HFFc6 (cell line): ENCODE measurements at regions not wholly inside any gene's neighbourhood (a gene's known extent, or its start where the extent isn't known, plus 50 kb on each side); places are given as distances from the start of the nearest gene placed in this dataset.

ENCODE experiments used
- DNase-seq: peaks from one replicate; pipeline ENCODE4 v3.0.0-alpha.2; 2018
- H3K27ac Mint-ChIP-seq: 2 replicates; pipeline ENCODE4 v1.8.0; 2020; ENCODE audit warnings: mild to moderate bottlenecking, mixed read lengths
- H3K27me3 Mint-ChIP-seq: 2 replicates; pipeline ENCODE4 v1.8.0; 2021; ENCODE audit warnings: mild to moderate bottlenecking, moderate library complexity, mixed read lengths; ENCODE audit not compliant: insufficient read depth
- H3K36me3 Mint-ChIP-seq: 2 replicates; pipeline ENCODE4 v1.8.0; 2021; ENCODE audit warnings: low read depth, mixed read lengths
- H3K4me1 Mint-ChIP-seq: 2 replicates; pipeline ENCODE4 v1.8.0; 2020; ENCODE audit warnings: low read depth, mixed read lengths
- H3K4me3 Mint-ChIP-seq: 2 replicates; pipeline ENCODE4 v1.8.0; 2020; ENCODE audit warnings: mild to moderate bottlenecking, moderate library complexity, mixed read lengths
- H3K9me3 Mint-ChIP-seq: 2 replicates; pipeline ENCODE4 v1.8.0; 2020; ENCODE audit warnings: mild to moderate bottlenecking, mixed read lengths
- CTCF ChIP-seq: fragments of 200-600 bp; sonication (generic); IDR thresholded peaks from 2 replicates; pipeline ENCODE4 v1.5.0; 2021; ENCODE audit warnings: antibody characterized with exemption, mild to moderate bottlenecking

- no peak for DNase-seq
- peaks cover 7% of the 10 kb centered on the region for H3K36me3 Mint-ChIP-seq
- H3K4me3 Mint-ChIP-seq = no peak overlapping the region
- peaks cover 6% of the 10 kb centered on the region; the same call in 1 of the 2 replicates for H3K4me1 Mint-ChIP-seq
- H3K9me3 Mint-ChIP-seq = peaks cover 12% of the 10 kb centered on the region; the same call in 1 of the 2 replicates
- no peak for TF ChIP-seq CTCF
- no peak overlapping the region for H3K27ac Mint-ChIP-seq
- no peaks in the 10 kb centered on the region; the same call in 1 of the 2 replicates for H3K27me3 Mint-ChIP-seq
These were observed 388.3 kb downstream of the PLK2 start for GRCh38 chr5:58071566-58071965.

- no peak for DNase-seq
- Mint-ChIP-seq H3K4me3 (no peak overlapping the region), H3K9me3 (peaks cover 12% of the 10 kb centered on the region; the same call in 1 of the 2 replicates), H3K27ac (no peak overlapping the region), H3K36me3 (peaks cover 7% of the 10 kb centered on the region), H3K27me3 (no peaks in the 10 kb centered on the region), H3K4me1 (peaks cover 15% of the 10 kb centered on the region)
- TF ChIP-seq CTCF = no peak
These were observed 390.0 kb downstream of the PLK2 start for GRCh38 chr5:58069846-58070245.

- no peak overlapping the region for H3K27ac Mint-ChIP-seq
- TF ChIP-seq CTCF = no peak
- DNase-seq = no peak
These were observed 390.7 kb downstream of the PLK2 start for GRCh38 chr5:58069016-58069705.

GRCh38 chr5:58066557-58066956, 393.3 kb downstream of the PLK2 start:
- no peak overlapping the region for H3K4me3 Mint-ChIP-seq
- H3K9me3 Mint-ChIP-seq = peaks cover 12% of the 10 kb centered on the region; the same call in 1 of the 2 replicates
- DNase-seq = no peak
- no peaks in the 10 kb centered on the region; the same call in 1 of the 2 replicates for H3K27me3 Mint-ChIP-seq
- TF ChIP-seq CTCF = no peak
- peaks cover 7% of the 10 kb centered on the region for H3K36me3 Mint-ChIP-seq
- H3K27ac Mint-ChIP-seq = no peak overlapping the region
- H3K4me1 Mint-ChIP-seq = peaks cover 18% of the 10 kb centered on the region

More at GRCh38 chr5:58069016-58069705, 390.7 kb downstream of the PLK2 start:
- H3K4me1 Mint-ChIP-seq = peaks cover 21% of the 10 kb centered on the region
- no peaks in the 10 kb centered on the region for H3K27me3 Mint-ChIP-seq
- H3K4me3 Mint-ChIP-seq = no peak overlapping the region
- H3K36me3 Mint-ChIP-seq = peaks cover 7% of the 10 kb centered on the region
- peaks cover 12% of the 10 kb centered on the region; the same call in 1 of the 2 replicates for H3K9me3 Mint-ChIP-seq

GRCh38 chr5:58066076-58066475, 393.8 kb downstream of the PLK2 start:
- Mint-ChIP-seq H3K36me3 (peaks cover 7% of the 10 kb centered on the region), H3K27ac (no peak overlapping the region)

More at GRCh38 chr5:58066076-58066475, 393.8 kb downstream of the PLK2 start:
- no peak for DNase-seq
- Mint-ChIP-seq H3K27me3 (no peaks in the 10 kb centered on the region; the same call in 1 of the 2 replicates), H3K9me3 (peaks cover 12% of the 10 kb centered on the region; the same call in 1 of the 2 replicates), H3K4me1 (peaks cover 23% of the 10 kb centered on the region), H3K4me3 (no peak overlapping the region)
- TF ChIP-seq CTCF = no peak
